Fibroblast of skin of left biceps (primary cell): ENCODE measurements at regions not wholly inside any gene's neighbourhood (a gene's known extent, or its start where the extent isn't known, plus 50 kb on each side); places are given as distances from the start of the nearest gene placed in this dataset.

Experiments
- DNase-seq, 2 experiments: peaks; one replicate each; pipeline ENCODE4 v3.0.0-alpha.2; 2013; ENCODE audit warnings: low read depth in 2 of 2

DNA sequence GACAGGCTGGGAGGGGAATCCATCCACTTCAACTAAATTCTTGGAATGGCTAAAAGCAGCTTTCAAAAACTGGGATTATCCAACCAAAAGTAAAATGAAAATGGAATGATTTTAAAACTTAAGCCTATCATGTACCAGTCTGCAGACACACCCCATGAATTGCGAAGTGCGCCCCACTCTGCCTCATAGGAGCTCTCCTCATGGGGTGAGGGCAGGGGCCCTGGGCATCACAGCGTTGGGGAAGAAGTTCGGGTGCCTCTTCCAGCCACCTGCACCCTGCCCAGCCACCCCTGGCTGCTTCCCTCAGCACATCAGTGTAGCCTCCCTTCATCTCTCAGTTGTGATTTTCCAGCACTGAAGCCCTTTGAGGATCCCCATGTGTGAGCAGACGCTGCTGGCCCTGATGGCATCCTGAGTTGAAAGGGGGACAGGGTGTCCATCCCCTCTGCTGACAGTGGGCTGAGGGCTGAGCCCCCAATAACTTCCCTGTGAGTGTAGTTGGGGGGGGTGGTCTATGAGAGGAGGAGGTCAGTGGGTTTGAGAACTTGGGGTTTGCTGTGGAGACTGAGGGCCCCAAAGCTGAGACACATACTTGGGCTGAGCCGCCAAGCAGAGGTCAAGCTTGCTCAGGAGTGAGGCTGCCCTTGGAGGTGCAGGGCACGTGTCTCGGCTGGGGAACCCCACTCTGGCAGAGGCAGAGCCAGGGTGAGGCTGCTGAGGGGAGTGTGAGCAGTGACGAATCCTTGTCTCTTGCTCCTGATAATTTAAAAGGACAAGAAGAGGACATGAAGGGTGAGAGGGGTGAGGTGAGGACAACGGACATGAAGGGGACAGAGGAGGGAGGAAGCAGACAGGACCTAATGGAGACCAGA, 542.1 kb downstream of the TCERG1L start:
- DNase-seq: no peak

DNA sequence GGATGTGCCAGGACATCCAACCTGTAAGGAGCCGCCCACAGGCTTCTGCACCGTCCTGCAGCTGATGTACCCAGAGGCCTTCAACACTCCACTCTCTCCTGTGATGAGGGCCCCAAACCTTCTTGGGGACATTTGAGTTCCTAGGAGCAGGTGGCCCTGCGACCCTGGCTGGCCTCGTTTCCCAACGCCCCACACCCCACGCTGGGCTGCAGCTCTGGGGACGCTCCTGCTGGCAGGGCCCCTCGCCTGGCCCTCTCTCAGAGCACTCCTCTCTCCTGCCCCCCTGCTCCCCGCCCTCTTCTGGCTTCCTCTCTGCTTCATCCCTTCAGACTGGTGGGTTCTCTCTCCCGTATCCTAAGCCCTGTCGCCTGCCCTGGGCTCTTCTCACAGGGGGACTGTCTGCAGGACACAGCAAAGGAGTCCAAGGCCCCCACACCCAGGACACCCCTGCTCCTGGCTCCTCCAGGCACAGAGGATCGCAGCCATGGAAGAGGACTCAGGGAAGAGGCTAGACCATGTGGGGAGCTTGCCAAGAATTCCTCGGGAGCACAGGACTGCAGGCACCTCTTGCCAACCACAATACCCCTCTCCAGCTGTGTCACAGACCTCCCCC, 541.4 kb downstream of the TCERG1L start:
- DNase-seq: no peak

DNA sequence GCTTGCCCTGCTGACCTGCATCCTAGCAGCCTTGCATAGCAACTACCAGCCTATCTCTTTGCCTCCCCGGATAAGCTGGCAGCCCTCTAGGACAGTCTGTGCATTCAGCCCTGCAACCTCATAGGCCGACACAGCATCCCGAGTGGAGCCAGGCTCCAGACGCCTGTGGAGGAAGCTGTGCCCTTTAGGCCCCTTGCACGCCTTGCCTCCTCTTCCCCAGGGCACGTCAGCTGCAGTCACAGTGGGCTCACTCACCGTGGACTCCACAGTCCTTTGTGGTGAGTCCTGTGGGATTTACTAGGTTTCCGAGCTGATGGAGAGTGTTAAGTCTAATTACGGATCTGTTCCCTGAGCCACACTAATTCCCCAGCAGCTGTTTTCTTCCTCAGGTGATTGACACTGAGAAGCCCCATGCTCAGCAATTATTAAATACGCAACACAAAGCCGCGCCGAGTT, 540.0 kb downstream of the TCERG1L start:
- DNase-seq: no peak

DNA sequence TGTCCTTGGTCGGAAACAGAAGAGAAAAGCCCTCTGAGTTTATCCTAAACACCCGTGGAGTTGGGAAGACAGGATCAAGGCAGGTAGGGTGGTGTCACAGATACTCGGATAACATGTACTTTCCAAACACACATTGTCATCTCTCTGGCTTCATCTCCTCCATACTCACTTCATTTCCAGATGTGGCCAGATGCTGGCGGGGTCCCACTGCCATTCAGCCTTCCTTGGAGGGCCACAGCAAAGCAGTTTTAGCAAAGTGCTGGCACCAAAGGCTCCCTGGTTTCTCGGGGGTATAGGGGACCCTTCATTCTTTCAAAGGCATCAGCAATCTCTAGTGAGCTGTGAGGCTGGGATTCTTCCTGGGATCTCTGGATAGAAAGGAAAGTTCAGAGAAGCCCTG, 539.5 kb downstream of the TCERG1L start:
- DNase-seq: no peak

DNA sequence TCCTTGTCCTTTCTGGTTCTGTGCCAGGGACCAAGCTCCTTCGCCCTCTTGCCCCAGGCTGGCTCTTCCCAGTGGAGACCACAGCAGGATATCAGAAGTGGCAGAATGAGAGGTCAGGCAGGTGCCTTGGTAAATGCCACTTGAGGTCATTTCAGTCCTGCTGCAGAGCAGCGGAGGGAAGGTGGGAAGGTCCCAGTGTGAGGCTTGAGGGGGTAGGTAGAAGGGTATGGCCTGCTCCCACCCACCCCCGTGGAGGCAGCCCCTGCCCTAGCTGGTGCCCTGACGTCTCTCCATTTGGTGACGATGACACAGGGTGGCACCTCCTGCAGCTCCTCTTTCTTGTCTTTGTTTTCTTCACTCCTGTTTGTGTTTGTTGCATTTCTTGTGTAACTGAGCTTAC, 538.8 kb downstream of the TCERG1L start:
- no peak for DNase-seq

DNA sequence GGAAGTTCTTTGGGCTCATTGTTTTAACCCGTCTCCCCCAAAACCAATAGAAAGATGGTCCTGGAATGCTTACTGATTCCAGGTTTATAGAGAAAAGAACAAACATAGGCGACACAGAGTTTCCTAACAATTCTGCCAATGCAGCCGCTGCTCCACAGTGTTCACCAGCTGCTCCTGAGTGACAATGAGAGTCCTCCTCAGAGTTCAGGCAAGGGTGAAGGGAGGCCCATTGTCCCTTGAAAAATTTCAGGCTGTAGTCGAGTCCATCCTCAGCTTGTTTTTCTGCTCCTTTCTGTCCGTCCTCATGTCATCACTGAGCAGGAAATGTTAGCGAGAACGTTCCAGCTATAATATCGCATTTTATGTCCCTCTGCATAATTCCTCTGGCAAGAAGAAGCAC, 537.6 kb downstream of the TCERG1L start:
- DNase-seq: no peak

DNA sequence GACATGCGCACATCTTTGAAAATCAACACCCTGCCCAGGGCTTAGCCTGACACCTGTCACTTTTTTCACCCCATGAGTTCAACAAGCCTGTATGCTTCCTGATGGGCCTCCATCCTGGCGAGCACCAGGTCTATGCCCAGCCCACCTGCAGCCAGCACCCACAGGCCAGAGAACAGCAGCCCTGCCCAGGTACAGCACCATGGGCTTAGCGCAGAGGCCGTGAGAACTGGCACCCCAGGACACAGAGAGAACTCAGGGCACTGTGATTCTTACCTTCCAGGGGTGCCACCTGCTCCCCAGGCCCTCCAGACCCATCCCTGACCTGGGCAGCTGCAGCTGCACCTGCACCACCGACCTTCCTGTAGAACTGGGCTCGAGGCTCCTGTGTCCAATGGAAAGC, 536.6 kb downstream of the TCERG1L start:
- no peak for DNase-seq

DNA sequence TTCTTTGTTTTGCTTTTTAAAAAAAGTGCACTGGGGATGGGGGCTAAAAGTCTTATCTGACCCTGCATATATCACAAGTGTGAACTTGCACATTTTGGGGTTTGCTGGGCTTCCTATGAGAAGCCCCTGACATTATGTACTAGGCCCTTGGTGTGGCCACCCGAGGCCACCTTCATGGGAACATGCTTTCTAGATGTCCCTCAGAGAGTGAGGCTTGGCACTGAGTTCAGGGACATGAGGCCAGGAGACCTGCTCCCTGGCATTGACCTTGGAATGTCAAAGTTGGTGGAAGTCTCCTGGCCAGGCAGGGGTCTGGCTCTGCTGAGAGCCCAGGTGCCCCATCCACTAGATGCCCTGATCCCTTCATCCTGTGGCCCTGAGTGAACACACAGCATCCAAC, 536.2 kb downstream of the TCERG1L start:
- no peak for DNase-seq

DNA sequence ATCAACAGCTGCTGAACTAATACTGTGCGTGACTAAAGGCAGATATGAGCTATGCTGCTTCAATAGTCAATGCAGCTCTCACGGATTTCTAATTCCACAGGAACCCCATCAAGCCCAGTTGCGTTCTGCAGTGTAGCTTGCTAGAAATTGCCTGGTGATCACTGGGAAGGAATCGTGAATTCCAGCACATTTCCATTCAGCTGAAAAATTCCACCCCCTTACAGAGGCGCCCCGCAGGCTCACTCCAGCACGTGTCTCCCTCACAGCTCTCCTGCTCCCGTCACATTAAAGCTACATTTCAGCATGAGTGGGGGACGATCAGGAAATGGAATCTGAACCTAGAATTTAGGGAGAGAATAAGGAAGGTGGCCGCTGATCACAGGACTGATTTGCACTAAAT, 534.8 kb downstream of the TCERG1L start:
- DNase-seq: no peak

DNA sequence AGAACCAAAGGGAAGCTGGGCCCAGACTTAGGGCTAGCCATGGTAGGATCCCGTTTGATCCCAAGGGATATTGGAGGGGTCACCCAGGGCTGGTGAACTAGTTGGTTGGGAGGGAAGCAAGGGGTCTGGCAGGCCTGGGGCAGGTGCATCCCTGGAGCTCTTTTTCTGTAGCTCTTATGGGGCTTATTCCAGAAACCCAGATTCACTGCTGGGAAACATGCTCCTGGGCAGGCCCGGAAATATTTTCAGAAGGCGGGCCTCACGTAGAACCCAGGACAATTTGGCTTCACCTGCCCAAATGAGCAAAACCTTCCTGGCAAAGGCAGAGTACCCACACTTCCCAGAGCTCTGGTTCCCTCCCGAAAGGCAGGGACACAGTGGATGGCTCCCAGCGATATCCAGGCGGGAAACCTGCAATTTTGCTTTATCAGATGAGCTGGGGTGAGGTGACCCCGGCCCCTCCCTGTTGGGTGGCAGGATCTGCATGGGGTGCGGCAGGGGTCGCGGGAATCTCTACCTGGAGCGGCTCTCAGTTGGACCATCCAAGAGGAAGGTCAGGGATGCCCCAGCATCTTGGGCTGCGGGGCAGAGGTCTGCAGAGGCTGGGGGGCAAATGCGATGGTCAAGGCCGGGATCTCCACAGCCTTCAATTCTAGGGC, 533.9 kb downstream of the TCERG1L start:
- no peak for DNase-seq

DNA sequence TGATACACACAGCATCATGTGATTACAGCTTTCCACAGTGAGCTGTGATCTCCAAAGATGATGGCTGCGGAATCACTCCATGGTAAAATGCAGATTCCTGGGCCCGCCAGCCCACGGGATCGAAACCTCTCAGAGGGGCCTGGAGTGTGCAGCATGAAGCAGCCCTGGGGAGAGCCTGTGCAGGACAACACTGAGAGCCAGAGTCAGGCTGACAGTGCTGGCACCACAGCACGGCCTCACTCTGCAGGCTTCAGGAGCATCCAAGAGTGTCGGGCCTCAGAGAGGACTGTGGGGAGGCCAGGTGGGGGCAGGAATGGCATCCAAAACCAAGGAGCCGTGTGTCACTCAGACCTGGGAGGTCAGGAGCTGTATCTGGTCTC, 533.4 kb downstream of the TCERG1L start:
- no peak for DNase-seq

DNA sequence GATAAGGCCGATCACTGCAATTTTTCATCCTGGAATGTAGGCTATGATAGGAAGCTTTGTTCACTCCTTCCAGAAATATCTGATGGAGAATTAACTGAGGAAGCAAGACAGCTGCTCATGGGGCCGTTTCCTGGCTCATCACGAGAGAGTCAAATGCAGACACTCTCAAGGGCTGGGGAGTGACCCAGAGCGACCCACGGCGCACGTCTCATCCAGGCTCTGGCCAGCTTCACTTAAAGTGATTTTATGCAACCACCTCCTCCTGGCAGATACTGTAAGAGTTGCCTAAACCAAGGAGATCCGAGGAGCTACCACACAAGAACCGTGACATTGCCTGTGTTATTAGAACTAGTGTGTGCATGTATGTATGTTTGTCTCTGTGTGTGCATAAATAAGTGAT, 530.8 kb downstream of the TCERG1L start:
- no peak for DNase-seq

DNA sequence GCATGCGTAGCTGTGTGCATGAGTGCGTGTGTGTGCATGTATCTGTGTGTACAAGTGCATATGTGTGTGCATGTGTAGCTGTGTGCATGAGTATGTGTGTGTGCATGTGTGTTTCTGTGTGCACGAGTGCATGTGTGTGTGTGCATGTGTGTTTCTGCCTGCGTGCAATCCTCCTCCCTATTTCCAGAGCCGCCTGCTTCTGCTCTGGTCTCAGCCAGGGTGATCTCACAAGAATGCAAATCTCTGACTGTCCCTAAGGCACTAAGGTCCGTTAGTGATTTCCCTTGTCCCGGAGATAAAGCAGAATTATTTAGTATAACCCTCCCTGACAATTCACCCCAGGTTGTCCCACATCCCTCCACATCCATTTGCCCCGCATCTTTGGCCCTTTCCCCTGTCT, 530.3 kb downstream of the TCERG1L start:
- DNase-seq: no peak

DNA sequence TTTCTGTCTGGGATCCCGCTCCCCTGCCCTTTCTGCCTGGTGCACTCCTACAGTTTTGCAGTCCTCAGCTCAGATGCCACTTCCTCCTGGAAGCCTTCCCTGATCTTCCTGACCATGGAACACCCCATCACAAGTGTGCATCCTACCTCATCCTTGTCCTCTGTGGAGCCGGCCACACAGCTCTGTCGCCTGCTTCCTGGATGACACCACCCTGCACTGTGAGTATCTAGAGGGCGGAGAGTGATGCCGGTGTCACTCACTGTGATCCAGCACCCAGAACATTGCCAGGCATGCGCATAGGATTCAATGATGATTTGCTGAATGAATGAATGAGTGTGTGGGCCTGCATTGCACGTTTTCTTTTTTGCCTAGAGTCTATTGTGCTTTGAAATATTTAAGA, 529.9 kb downstream of the TCERG1L start:
- no peak for DNase-seq

DNA sequence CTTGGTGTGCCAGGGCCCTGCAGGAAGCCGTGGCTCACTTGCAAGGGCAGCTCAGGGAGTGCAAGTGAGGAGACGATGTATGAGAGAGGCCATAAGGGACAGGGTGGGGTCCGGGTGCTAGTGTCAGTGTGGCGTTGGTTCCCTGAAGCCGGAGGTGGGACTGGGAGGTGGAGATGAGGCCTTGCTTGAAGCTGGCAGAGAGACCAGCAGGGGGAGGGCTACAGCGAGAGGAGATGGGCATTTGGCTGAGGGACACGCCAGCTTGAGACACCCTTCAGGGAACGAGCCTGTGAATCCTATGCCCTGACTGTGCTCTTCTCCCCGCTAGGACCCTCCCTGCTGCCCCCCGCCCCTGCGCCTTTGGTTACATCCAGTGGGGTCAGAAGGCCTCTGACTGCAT, 529.1 kb downstream of the TCERG1L start:
- no peak for DNase-seq

DNA sequence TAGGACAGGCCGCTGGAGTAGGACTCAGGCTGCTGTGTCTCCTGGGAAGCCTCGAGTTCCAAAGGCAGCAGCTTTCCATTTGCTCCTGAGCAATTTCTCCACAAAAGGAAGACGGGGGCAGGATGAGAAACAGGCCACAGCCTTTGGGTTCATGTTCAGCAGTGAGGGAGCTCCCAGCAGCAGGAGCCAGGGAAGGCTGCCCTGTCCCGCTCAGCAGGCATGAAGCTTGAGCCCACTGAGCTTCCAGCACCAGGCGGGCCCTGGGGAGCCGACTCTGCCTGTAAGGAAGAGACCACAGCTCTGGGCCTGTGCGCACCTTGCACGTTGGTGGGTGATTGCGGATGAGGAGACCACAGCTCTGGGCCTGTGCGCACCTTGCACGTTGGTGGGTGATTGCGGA, 527.2 kb downstream of the TCERG1L start:
- no peak for DNase-seq

DNA sequence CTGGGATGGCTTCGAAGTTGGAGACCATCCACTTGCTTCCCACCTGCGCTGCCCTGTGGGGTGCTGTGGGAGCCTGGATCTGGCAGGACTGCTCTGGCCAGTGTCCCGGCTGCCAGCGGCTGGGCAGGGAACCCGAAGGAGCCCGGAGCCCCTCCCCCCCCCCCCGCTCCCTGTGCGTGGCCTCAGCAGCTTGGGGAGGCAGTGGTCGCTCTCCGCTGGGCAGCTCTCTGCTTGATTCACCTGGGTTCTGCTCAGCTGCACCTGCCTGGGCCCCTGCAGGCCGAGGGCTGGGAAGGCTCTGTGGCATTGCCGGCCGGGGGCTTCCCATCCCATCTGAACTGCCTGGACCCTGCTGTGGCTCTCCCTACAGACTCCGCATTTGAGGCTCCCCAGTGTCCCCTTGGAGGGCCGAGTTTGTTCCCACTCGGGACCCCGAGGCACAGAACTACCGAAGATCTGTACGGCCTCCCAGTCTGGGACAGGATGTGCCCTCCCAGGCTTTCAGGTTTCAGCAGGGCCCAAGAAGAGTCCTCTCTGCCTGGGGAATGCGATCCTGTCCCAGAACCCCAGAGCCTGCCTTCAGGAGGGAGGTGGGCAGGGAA, 525.1 kb downstream of the TCERG1L start:
- DNase-seq: no peak

DNA sequence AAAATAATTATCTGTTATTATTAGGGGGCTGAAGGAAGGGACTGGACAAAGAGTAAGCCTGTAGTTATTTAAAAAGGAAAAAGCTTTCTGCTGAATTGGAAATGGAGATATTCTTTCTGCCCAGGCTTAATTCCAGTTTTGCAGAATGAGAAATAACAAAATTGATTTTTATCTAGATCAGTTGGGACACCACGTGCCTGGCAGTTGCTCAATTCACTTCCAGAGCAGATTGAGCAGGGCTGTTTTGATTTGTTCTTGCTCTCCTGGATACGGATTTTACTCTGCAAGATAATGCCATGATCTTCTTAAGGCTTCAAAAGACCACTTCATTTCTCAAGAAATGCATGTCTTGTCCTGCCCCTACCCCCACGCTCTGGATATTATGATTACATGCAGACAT, 524.3 kb downstream of the TCERG1L start:
- DNase-seq: no peak

DNA sequence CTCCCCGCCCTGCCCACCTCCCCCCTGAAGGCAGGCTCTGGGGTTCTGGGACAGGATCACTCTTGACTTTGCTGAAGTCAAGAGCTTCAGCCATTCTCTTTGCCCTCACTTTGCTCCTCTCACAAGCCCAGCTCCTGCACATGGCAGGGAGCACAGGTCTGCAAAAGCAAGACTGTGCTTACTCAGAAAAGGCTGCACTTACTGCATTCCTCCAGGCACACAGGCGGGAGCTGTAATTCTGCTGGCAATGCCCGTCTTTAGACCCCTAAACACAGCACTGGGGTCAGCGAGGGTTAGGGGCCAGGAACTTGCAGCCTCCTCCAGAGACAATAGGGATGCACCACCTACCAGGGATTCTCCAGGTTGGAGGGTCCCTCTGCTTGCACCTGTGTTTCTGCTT, 523.7 kb downstream of the TCERG1L start:
- DNase-seq: no peak

DNA sequence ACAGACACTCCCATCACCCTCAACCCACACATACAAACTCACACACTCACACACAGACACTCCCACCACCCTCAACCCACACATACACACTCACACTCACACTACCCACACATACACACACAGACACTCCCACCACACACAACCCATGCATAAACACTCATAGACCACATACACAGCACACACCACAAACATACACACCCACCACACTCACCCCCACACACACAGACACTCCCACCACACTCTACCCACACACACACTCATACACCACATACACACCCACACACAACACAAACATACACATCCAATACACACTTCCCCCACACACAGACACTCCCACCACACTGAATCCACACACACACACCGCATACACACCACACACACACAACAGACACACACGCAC, 521.2 kb downstream of the TCERG1L start:
- DNase-seq: no peak

DNA sequence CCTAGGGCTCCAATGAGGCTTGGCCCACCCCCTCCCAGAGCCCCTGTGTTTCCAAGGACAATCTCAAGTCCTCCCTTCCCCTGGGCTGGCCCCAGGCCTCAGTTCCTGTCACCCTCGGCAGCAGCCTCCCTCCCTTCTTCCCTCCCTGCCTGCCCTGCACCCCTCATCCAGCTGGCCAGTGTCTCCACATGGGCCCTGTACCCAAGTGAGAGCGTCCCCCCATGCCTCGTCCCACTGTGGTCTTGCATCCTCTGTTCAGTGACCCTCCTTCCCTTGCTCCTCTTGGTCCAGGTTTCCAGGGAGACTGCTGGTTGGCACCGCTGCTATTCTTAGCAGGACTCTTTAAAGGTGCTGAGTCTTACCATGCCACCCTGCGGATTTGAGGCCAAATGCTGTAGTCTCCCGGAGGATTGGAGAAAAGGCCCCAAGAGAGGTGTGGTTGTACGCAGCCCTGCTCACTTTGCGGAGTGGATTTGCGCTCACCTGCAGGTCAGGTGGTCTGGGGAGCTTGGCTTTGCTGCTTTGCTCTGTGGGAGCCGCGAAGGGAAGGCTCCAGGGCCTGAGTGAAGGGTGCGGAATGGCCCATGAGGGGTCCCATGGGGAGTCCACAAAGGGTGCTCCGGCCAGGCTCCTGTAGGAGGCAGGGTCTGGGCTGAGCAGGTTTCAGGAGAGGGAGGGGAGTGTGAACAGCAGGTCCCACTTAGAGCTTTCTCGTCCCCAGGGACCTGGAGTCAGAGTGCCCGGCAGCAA, 519.2 kb downstream of the TCERG1L start:
- no peak for DNase-seq

DNA sequence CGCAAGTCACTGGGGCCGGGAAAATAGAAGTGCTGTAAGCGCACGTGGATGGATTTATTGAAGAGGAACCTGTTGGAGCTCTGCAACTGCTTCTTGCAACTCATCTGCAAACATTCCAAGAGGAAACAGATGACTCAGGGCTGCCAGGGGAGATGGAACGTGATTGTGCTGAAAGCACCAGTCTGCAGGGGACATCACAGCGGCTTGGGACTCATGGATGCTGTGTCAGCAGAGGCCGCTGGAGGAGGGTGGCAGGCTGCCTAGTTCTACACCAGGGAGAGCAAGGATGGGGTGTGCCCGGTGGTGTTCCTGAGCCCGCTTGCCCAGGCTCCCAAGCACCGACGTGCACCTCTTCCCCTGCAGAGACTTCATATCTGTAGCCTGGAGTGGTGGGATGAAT, 515.7 kb downstream of the TCERG1L start:
- DNase-seq: no peak
